Lung (tissue), 11 donors: ENCODE measurements at regions not wholly inside any gene's neighbourhood (a gene's known extent, or its start where the extent isn't known, plus 50 kb on each side); places are given as distances from the start of the nearest gene placed in this dataset.

Experiments used
- ATAC-seq: fragments of 200-7000 bp; cut with Tn5 transposase; one replicate; pipeline ENCODE4 v1.9.1; 2020; ENCODE audit warnings: moderate number of reproducible peaks; ENCODE audit not compliant: insufficient read depth, low FRiP score
- DNase-seq, 3 donors: peaks; one replicate each; pipeline ENCODE4 v3.0.0-alpha.2; 2013 to 2017
- H3K27ac ChIP-seq, 2 donors: one replicate each; pipeline ENCODE4 v1.5.1; 2013; ENCODE audit warnings: mild to moderate bottlenecking in 2 of 2, moderate library complexity in 2 of 2, control low read depth in 1 of 2, inconsistent platforms in 1 of 2, low read depth in 1 of 2, low read length in 1 of 2
- H3K27me3 ChIP-seq, 3 donors: one replicate each; pipeline ENCODE4 v1.5.1; 2013; ENCODE audit warnings: low read length in 2 of 3; ENCODE audit not compliant: control insufficient read depth in 3 of 3, insufficient read depth in 3 of 3
- H3K36me3 ChIP-seq, 4 donors: one replicate each; pipeline ENCODE4 v1.5.1; 2013; ENCODE audit warnings: low read length in 4 of 4, mild to moderate bottlenecking in 1 of 4, moderate library complexity in 1 of 4; ENCODE audit not compliant: control insufficient read depth in 4 of 4, insufficient read depth in 4 of 4
- H3K4me1 ChIP-seq, 5 donors: one replicate each; pipeline ENCODE4 v1.5.1; 2013; ENCODE audit warnings: low read length in 5 of 5, mild to moderate bottlenecking in 2 of 5, moderate library complexity in 1 of 5; ENCODE audit not compliant: control insufficient read depth in 5 of 5, insufficient read depth in 5 of 5
- H3K4me3 ChIP-seq: one replicate; pipeline ENCODE4 v1.5.1; 2013; ENCODE audit warnings: mild to moderate bottlenecking, control low read depth, moderate library complexity
- H3K9ac ChIP-seq, 2 donors: one replicate each; pipeline ENCODE4 v1.5.1; 2013; ENCODE audit warnings: low read length in 2 of 2, control low read depth in 1 of 2; ENCODE audit not compliant: insufficient read depth in 1 of 2
- H3K9me3 ChIP-seq, 4 donors: one replicate each; pipeline ENCODE4 v1.5.1; 2013; ENCODE audit warnings: low read length in 3 of 4, mild to moderate bottlenecking in 1 of 4, moderate library complexity in 1 of 4; ENCODE audit not compliant: control insufficient read depth in 4 of 4, insufficient read depth in 3 of 4
- CTCF ChIP-seq: IDR thresholded peaks from 2 replicates; pipeline ENCODE4 v1.5.1; 2012; ENCODE audit warnings: mild to moderate bottlenecking; ENCODE audit errors: control extremely low read depth, extremely low read depth
- WGBS, 2 donors: extraction: QIAGEN DNeasy Blood & Tissue Kit; methylation state at CpG; one replicate each; pipeline ENCODE4 v1.1.7; 2013; 5-methylcytosine and 5-hydroxymethylcytosine counted together
- donor health status: control.
- donor health status: control.
- donor health status: Bipolar disorder and iron deficiency.
- donor health status: healthy.
- donor health status: DM: yes; HTN: yes; CAD: no.

GRCh38 chr13:73819711-73820110, 314.5 kb downstream of the KLF12 start:
- DNase-seq (no peak), ATAC-seq (no peak)
- H3K9ac ChIP-seq, result no peak overlapping the region
- H3K4me3 ChIP-seq, result no peak overlapping the region
- no peak for TF ChIP-seq CTCF
- no peaks in the 10 kb centered on the region for H3K27me3 ChIP-seq
- no peaks in the 10 kb centered on the region for H3K36me3 ChIP-seq
- H3K4me1 ChIP-seq, result no peaks in the 10 kb centered on the region
- H3K27ac ChIP-seq, result no peak overlapping the region
- peaks cover 0 to 1% (median 0%) of the 10 kb centered on the region in 4 donors for H3K9me3 ChIP-seq

- no peak overlapping the region for H3K27ac ChIP-seq
- H3K9me3 ChIP-seq, result peaks cover 0 to 1% (median 0%) of the 10 kb centered on the region in 4 donors
- ATAC-seq (no peak), DNase-seq (no peak)
- 90 to 95% methylated on average over 2 of the region's 2 CpGs for WGBS, 2 donors
- no peak overlapping the region for H3K4me3 ChIP-seq
- peaks cover 0 to 4% (median 0%) of the 10 kb centered on the region in 5 donors for H3K4me1 ChIP-seq
- H3K27me3 ChIP-seq, result no peaks in the 10 kb centered on the region
- peaks cover 0 to 3% (median under 1%) of the 10 kb centered on the region in 4 donors for H3K36me3 ChIP-seq
- no peak for TF ChIP-seq CTCF
- no peak overlapping the region for H3K9ac ChIP-seq
These were observed 317.5 kb downstream of the KLF12 start for GRCh38 chr13:73816702-73817101.

- ATAC-seq (no peak), DNase-seq (no peak)
- TF ChIP-seq CTCF, result no peak
- Histone ChIP-seq H3K27me3 (no peaks in the 10 kb centered on the region), H3K9me3 (peaks cover 0 to 1% (median 0%) of the 10 kb centered on the region in 4 donors), H3K4me1 (peaks cover 0 to 4% (median 0%) of the 10 kb centered on the region in 5 donors), H3K36me3 (peaks cover 0 to 3% (median under 1%) of the 10 kb centered on the region in 4 donors), H3K9ac (no peak overlapping the region), H3K27ac (no peak overlapping the region), H3K4me3 (no peak overlapping the region)
These were observed 318.4 kb downstream of the KLF12 start for GRCh38 chr13:73815796-73816195.

GRCh38 chr13:73810647-73811046, 323.6 kb downstream of the KLF12 start:
- ATAC-seq (no peak), DNase-seq (no peak)
- peaks cover 0 to 3% (median under 1%) of the 10 kb centered on the region in 4 donors for H3K36me3 ChIP-seq
- 92% methylated on average over 1 of the region's 1 CpG for WGBS, 2 donors
- no peaks in the 10 kb centered on the region for H3K9me3 ChIP-seq
- H3K4me1 ChIP-seq, result peaks cover 0 to 4% (median 0%) of the 10 kb centered on the region in 5 donors
- H3K27me3 ChIP-seq, result no peaks in the 10 kb centered on the region
- H3K4me3 ChIP-seq, result no peak overlapping the region
- no peak for TF ChIP-seq CTCF
- no peak overlapping the region for H3K27ac ChIP-seq
- no peak overlapping the region for H3K9ac ChIP-seq
